ENCODE measurements at regions not wholly inside any gene's neighbourhood (a gene's known extent, or its start where the extent isn't known, plus 50 kb on each side); places are given as distances from the start of the nearest gene placed in this dataset.
"Not testable (repeated sequence)": the region's sequence is repeated elsewhere in the genome, so short reads cannot be mapped to it uniquely, and the experiment has no call there.

DNA sequence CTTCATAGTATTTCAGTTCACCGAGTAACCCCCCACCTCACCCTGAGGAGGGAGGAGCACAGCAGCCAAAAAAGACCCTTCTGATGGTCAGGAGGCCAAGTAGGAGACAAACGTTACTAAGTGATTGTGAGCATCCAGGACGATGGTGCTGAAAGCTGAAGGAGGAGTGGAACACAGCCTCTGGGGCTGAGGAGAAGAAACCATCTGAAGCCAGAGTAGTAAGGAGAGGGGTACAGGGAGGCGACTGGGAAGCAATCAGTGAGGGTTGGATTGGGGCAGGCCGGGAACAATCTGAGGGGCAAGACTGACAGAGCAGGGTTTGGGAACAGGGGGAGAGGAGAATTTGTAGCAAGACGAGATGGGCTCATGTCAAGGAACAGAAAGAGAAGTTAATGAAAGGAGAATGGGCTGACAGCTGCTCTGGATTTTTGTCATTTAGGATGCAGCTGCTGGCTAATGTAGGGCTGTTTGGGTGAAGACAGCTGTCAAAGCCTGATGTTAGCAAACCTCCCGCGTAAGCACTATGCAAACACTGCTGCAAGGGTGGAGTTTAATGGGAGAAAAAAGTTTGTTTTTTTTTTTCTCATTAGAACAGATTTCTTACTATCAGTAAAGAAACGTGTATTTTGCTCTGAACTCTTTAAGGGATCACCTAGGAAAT is 622.2 kb downstream of the EDEM1 start:
- DNase-seq (ENCODE audit: low read depth, low spot score): no peak

DNA sequence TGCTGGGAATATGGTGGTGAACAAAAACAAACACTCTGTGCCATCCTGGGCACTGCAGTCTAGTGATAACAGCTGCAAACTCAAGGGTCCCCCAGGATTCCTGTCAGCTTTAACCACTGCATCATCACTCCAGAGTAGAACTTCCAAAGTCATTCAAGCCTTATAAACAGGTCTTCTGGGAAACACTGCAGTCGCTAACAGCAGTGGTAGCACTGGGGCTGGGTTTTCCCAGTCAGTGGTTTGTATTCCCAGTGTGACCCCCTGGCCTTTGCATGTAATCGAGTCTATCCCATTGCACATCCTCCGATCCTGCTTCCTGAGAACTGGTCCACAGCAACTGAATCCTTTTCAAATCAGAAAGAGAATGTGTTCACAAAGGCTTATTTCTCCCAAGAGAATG is 623.5 kb downstream of the EDEM1 start:
- no peak for DNase-seq (ENCODE audit: low read depth, low spot score)

DNA sequence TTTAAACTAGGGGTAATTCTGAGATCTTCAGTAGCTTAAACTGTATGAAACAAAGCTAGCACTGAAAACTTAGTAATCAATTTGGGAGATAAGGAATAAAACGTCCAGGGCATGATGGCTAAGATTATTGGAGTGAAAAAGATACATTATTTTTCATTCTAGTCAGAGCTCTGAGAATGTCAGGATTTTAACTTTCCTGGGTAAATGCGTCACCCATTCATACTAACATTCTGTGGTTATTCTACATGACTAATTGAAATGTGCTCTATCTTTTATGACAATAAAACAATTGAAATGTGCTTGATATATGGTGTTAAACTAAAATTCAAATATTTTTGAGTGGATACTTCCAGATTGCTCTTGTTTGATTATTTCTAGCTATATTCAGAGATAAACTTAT is 626.0 kb downstream of the EDEM1 start:
- no peak for DNase-seq (ENCODE audit: low read depth, low spot score)

DNA sequence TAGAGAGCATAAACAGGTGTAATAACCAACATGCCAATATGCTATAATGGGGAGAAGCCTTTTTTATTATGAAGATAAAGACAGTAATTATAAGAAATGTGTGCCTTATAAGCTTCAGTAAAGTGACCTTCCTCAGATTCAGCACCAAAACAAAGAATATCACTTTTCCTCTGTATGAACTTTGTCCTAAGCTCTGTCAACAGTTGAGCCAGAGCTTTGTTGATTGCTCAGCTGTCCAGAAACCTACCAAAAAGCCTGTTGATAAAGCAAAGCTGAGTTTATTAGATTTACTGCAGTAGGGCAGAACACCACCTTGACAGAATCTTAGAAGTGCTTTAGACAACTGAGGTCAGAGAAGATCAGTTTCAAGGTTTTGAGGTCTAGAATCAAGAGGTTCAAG is 635.3 kb downstream of the EDEM1 start:
- no peak for DNase-seq (ENCODE audit: low read depth, low spot score)

DNA sequence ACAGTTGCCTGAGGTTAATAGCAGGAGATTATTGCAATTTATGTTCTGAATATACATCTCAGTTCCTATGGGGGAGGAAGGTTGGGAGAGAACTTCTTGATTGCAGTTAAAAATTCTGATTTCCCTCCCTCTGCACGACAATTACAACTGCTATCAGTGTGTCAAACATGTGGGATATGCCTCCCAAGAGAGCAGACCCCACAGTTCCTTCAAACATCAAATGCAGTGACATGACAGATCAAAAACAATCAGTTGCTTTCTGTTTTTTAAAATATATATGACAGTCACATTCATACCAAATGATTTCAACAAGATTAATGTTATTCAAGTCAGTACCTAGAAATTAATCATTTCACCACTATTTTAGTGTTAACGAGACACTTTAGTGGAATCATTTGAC is 639.0 kb downstream of the EDEM1 start:
- no peak for DNase-seq (ENCODE audit: low read depth, low spot score)

DNA sequence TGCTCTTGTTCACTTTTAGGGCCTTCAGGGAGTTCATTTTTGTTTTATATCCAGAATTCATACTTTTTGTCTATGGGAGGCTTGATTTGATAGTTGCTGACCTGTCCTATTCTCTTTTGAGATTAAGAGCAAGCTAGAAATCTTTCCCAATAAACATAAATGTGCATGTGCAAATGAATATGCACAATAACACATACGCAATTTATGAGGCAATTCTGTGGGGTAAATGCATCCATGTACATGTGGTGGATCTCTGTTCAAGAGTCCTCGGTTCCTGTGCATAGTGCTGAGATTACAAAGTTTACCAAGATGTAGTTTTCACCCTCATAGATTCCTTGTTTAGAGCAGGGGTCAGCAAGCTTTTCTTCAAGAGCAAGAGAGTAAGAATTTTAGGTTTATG is 640.7 kb downstream of the EDEM1 start:
- no peak for DNase-seq (ENCODE audit: low read depth, low spot score)

DNA sequence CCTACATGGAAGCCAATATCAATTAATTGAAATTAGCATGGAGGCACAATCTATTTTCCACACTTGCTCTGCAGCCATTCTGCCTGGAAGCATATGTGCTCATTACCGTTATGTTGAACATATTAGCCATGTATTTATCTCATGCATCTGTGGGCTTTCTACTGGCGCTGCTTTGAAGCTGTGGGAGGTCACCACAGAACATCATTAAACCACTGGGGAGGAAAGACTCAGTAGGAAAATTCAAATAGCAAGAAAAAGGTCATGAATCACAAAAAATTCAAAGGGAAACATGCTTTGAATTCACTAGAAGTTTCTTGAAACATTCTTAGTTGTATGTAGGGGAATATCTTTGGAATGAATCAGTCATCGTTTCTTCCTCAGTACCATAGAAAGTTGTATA is 652.5 kb downstream of the EDEM1 start:
- DNase-seq (ENCODE audit: low read depth, low spot score): no peak

DNA sequence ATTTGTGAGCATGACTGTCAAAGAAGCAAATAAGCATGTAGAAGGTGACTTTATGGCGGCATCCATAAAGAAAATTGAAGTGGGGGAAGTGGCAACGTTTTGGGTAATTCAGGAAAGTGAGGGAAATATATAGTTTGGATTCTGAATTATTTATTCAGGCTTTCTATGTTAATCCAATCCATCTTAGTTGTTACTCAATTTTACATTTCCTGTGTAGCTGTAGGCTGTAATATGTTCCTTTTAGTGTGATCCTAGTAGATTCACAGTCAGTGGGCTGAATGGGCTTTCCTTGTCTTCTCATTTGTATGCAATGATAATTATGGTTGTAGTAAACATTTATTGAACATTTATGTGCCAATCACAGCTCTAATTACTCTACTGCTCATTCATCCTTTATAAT is 654.1 kb downstream of the EDEM1 start:
- no peak for DNase-seq (ENCODE audit: low read depth, low spot score)

DNA sequence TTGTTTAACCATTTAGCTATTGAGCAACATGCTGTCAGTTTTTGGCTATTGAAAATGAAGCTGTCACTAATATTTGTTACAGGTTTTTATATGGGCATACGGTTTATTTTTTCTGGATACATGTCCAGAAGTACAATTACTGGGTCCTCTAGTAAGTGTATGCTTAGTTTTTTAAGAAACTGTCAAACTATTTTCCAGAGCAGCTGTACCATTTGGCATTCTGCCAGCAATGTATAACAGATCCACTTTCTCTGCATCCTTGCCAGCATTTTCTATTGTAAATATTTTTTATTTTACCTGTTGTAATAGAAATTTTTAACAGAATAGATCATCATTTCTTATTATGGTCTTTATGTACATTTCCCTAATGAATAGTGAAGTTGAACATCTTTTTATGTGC is 658.8 kb downstream of the EDEM1 start:
- no peak for DNase-seq (ENCODE audit: low read depth, low spot score)

DNA sequence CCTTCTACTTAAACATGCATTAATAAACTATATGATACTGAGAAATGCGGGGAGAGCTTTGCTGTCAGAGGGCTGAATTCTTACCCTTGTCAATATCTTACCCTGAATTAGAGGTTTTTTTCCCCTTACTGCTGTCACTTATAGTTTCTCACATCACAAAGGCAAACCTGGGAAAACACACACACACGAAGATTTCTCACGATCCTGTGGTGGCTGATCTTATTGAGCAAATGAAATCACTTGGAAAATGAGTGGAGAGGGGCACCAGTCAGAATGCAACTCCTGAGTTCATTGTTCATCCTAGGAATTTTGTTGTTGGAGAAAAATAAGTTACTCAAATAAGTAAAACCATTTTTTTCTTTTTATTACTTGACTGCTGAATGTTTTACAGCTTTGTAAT is 673.6 kb downstream of the EDEM1 start:
- DNase-seq (ENCODE audit: low read depth, low spot score): no peak

DNA sequence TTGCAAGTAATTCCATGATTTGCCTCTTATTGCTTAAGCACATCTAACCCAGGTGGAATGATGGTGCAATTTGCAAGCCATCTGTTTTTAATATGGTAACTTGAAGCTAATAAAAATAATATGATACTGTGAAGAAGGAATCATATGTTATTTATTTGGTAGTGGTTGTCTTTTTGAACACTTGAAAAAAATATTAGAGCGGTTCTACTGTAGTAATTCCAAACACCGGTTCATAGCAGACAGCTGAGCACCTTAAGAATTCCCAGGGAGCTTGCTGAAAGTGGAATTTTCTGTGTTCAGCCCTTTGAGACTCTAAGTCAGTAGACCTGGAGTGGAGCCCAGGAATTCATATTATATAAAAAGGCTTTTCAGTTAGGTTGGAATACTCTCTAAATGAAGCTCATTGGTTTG is 687.4 kb downstream of the EDEM1 start:
- DNase-seq (ENCODE audit: low read depth, low spot score): no peak

DNA sequence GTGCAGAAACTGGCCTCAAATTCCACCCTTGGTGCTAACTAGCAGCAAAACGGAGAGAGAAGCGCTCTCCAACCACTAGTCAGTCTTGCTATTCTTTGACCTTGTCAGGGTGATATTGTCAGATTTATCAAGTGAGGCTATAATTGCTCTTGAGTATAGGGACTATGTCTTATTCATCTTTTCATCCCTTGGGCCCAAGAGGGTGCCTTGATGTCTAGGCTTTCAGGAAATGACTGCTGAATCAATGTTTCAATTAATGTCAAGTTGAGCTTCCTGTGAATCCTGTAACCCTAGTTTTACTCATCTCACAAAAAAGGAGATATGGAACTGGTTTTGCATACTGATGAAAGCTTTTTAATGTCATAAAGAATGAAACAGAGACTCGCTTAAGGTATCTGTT is 701.3 kb downstream of the EDEM1 start:
- no peak for DNase-seq (ENCODE audit: low read depth, low spot score)

DNA sequence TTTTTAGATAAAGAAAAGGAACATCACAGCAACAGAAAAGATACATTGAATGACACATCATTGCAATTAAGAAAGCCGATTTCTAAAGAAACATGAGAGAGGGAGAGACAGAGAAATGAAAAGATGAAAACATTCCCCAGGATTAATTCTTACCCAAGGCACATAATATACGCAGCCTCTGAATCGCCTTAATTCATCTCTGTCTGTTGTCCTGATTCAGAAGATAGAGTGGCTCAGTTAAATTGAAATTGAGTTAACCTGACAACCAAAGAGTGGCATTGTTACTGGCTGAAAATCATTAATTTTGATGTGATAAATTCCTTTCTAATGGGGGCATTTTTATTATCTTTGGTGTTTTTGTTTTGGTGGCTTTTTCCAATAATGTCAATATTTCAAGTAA is 701.9 kb downstream of the EDEM1 start:
- no peak for DNase-seq (ENCODE audit: low read depth, low spot score)

DNA sequence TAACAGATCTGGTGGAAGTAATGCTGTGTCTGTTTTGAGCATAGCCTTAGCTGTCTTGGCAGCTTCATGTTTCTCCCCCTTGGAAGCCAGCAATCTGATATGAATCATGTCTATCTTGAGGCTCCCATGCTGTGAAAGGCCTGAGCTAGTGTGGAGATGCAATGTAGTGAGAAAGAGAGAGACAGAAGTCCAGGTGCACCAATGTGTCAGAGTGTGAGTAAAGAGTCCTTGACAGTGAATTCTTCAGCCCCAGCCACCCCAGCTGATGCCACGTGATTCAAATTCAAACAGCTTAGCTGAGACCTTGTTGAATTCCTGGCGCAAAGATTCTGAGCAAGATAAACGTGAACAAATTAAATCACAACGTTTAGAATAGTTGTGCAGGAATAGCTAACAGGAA is 704.2 kb downstream of the EDEM1 start:
- DNase-seq (ENCODE audit: low read depth, low spot score): no peak

DNA sequence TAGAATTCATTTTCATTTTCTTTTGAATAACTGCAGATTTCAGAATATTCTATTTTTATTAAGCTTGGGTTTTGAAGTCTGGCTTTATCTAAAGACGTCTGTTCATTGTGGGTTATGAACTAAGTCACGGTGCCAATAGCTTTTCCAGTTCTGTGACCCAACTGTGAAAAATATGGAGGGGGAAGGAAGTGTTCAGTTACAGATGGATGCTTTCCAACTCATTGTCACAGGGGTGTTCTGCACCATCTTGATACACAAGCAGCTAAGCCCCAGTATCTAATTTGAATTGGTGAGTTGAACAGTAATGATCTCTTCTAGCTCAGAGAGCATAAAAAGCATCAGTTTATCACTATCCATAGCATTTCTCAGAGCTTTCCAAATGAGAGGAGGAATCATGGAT is 710.6 kb downstream of the EDEM1 start:
- DNase-seq (ENCODE audit: low read depth, low spot score): no peak

DNA sequence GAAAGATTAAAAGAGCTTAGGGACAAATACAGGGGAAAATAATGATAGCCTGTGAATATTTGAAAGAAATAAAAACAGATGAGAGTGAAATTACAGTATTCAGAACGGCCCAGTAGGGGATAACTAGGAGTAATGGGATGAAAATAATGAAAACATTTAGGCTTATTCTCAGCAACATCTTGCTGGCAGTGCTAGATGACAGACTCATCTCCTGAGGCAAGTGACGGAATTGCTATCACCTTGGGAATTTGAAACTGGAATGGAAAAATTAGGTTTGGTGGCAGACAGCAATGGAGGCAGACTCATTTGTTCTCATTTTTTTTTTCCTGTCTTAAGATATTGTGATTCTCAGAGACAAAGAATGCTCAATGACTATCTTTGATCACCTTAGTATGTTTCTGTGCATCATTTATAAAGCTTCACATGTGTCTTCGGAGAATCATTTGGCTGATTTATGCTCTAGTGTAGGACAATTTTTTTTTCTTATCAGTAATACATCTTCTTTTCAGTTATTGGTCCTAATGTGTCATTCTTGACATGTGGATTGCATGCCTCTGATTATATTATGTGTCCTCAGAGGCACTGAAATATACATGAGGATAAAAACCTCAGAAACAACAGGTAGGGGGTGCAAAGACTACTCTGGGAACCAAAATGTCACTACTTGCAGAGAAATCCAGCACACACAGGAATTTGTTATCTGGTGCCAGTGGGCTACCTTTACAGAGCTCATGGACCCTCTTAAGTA is 711.7 kb downstream of the EDEM1 start:
- no peak for DNase-seq (ENCODE audit: low read depth, low spot score)

DNA sequence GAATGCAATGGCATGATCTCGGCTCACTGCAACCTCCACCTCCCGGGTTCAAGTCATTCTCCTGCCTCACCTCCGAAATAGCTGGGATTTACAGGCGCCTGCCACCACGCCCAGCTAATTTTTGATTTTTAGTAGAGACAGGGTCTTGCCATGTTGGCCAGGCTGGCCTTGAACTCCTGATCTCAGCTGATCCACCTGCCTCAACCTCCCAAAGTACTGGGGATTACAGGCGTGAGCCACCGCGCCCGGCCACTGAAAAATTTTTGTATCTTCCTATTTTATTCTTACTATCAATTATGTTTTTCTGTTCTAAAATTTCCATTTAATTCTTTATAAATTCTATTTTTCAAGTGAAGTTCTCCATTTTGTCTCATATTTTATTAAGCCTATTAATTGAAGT is 730.4 kb downstream of the EDEM1 start:
- no peak for DNase-seq (ENCODE audit: low read depth, low spot score)

DNA sequence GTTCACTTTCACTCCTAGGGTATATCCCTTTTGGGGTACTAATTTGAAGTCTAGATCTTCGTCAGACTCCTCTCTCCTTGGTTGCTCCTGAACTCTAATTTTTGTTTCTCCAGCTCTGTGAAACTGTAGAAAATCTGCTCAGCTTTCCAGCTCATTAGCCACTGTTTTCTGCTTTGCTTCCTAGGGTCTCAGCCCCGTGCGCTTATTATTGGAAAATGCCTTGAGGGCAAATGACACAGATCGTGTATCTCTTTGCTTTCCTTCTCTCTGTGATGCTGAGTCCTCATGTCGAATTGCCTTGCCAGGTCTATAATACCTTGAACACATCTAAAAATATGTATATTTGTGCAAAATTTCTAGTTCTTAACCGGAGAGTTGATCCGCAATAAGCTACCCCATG is 731.1 kb downstream of the EDEM1 start:
- no peak for DNase-seq (ENCODE audit: low read depth, low spot score)

DNA sequence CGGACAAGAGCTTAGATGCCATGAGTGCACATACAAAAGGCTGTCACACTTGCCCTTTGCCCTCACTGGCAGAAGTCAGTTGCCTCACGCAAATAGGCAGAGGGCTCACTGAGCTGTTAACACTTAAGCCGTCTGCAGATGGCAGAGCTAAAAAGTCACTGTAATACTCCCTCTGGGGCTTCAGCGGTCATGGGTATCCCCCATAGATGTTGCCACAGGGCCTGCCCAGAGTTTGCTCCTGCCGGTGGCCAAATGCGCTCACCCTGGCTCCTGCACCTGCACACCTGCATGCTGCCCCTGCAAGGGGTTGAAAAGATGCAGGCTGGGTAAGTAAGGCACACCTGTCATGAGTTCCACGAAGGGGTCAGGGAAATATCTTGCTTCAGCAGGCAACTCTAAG is 741.5 kb downstream of the EDEM1 start:
- DNase-seq (ENCODE audit: low read depth, low spot score): no peak

DNA sequence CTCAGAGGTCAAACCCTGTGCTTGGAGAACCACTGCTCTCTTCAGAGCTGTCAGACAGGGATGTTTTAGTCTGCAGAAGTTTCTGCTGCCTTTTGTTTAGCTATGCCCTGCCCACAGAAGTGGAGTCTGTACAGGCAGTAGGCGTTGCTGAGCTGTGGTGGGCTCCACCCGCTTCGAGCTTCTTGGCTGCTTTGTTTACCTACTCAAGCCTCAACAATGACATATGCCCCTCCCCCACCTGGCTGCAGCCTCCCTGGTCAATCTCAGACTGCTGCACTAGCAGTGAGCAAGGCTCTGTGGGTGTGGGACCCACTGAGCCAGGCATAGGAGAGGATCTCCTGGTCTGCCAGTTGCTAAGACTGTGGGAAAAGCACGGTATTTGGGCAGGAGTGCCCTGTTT is 756.6 kb downstream of the EDEM1 start:
- not testable (repeated sequence) for DNase-seq (ENCODE audit: low read depth, low spot score)

DNA sequence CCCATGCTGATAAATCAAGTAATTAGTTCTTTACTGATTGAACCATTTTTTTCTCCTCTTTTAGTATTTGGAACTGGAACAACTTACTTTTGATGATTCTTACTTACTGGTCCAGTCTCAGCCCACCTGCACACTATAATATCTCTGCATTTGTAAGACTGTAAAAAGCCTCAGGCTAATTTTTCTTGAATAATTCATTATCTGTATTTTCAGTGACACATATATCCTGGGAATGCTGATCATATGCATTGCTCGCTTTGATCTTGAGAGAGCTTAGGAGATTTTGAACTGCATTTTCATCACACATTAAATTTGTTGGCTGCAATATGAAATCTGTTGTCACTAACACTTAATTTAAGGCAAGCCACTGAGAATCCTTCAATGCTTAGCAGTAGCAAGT is 760.6 kb downstream of the EDEM1 start:
- DNase-seq (ENCODE audit: low read depth, low spot score): no peak

DNA sequence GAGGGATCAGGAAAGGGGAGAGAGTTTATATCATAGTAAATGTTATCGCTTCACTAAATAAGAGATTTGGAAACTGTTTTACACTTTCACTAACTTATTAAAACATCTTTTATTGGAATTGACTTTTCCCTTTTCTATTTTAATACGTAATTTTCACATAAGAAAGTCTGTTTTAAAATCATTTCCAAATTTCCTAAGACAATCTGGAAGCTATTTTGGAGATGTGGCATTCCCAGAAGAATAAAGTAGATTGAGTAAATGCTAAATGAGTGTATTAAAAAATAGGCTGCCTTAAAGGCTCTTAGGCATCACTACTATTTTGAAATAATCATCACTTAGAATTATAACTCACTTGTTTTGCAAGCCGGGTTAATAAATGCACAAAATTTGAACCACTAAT is 763.5 kb downstream of the EDEM1 start:
- DNase-seq (ENCODE audit: low read depth, low spot score): no peak

DNA sequence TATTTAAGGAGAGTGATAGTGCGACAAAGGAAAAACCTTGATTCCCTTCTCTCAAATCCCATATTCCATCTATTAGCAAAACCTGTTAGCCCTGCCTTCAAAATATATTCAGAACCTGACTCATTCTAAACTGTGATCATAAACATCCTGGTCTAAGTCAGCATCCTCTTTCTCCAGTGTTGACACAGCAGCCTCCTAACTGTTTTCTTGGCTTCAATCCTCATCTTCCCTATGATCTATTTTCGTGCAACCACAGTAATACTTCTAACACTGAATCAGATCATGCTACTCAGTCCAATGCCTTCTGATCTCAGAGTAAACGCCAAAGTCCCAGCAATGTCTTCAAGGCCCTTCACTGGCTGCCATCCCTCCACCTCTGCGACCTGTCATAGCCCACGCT is 785.1 kb downstream of the EDEM1 start:
- no peak for DNase-seq (ENCODE audit: low read depth, low spot score)

Measured in iPS DF 19.7 (cell line).